HG02970 (cell line): ENCODE measurements at regions not wholly inside any gene's neighbourhood (a gene's known extent, or its start where the extent isn't known, plus 50 kb on each side); places are given as distances from the start of the nearest gene placed in this dataset.

ENCODE experiments used
- ATAC-seq: cut with Tn5 transposase; IDR thresholded peaks from one replicate; pipeline ENCODE4 v1.9.1; 2021; ENCODE audit warnings: mild to moderate bottlenecking, moderate library complexity, moderate number of reproducible peaks; ENCODE audit not compliant: unreplicated experiment, low FRiP score

- no peak for ATAC-seq
Observed at GRCh38 chr11:127334466-127334865, 333.9 kb upstream of the KIRREL3 start.

GRCh38 chr11:127332896-127333295 is 332.3 kb upstream of the KIRREL3 start:
- no peak for ATAC-seq

GRCh38 chr11:127330044-127330443 is 329.5 kb upstream of the KIRREL3 start:
- ATAC-seq = no peak

GRCh38 chr11:127308291-127308690 is 307.7 kb upstream of the KIRREL3 start:
- ATAC-seq = no peak

- ATAC-seq = no peak
Observed at GRCh38 chr11:127307700-127308099, 307.1 kb upstream of the KIRREL3 start.

- ATAC-seq = no peak
Observed at GRCh38 chr11:127304634-127305033, 304.1 kb upstream of the KIRREL3 start.

GRCh38 chr11:127288926-127289325 is 288.4 kb upstream of the KIRREL3 start:
- no peak for ATAC-seq

GRCh38 chr11:127281534-127281933 is 281.0 kb upstream of the KIRREL3 start:
- ATAC-seq = no peak

GRCh38 chr11:127275774-127276173 is 275.2 kb upstream of the KIRREL3 start:
- no peak for ATAC-seq

- ATAC-seq = no peak
Observed at GRCh38 chr11:127274328-127274676, 273.7 kb upstream of the KIRREL3 start.

GRCh38 chr11:127273593-127274327 is 273.2 kb upstream of the KIRREL3 start:
- no peak for ATAC-seq

GRCh38 chr11:127270851-127271250 is 270.3 kb upstream of the KIRREL3 start:
- ATAC-seq = no peak

GRCh38 chr11:127269911-127270310 is 269.3 kb upstream of the KIRREL3 start:
- ATAC-seq = no peak

GRCh38 chr11:127268932-127269331 is 268.4 kb upstream of the KIRREL3 start:
- no peak for ATAC-seq

GRCh38 chr11:127268521-127268920 is 268.0 kb upstream of the KIRREL3 start:
- no peak for ATAC-seq

- no peak for ATAC-seq
Observed at GRCh38 chr11:127259102-127259501, 258.5 kb upstream of the KIRREL3 start.

- ATAC-seq = no peak
Observed at GRCh38 chr11:127255209-127255608, 254.6 kb upstream of the KIRREL3 start.

- ATAC-seq = no peak
Observed at GRCh38 chr11:127252321-127252720, 251.8 kb upstream of the KIRREL3 start.

- ATAC-seq = no peak
Observed at GRCh38 chr11:127249576-127249975, 249.0 kb upstream of the KIRREL3 start.

- ATAC-seq = no peak
Observed at GRCh38 chr11:127248476-127248875, 247.9 kb upstream of the KIRREL3 start.

GRCh38 chr11:127247261-127247851 is 246.8 kb upstream of the KIRREL3 start:
- ATAC-seq = no peak

GRCh38 chr11:127242676-127243075 is 242.1 kb upstream of the KIRREL3 start:
- ATAC-seq = no peak
